AG10803 (cell line): ENCODE measurements at regions not wholly inside any gene's neighbourhood (a gene's known extent, or its start where the extent isn't known, plus 50 kb on each side); places are given as distances from the start of the nearest gene placed in this dataset.

Experiments used
- DNase-seq: peaks from one replicate; pipeline ENCODE4 v3.0.0; 2010; ENCODE audit warnings: low read depth
- H3K4me3 ChIP-seq: 2 replicates; pipeline ENCODE4 v1.5.1; 2011; ENCODE audit warnings: mild to moderate bottlenecking, low read length, control low read depth
- TF ChIP-seq, protein P1 (sequence below): conservative IDR thresholded peaks from 2 replicates; pipeline ENCODE4 v1.5.1; 2011; ENCODE audit warnings: mild to moderate bottlenecking, low read length, control low read depth, inconsistent platforms

DNA sequence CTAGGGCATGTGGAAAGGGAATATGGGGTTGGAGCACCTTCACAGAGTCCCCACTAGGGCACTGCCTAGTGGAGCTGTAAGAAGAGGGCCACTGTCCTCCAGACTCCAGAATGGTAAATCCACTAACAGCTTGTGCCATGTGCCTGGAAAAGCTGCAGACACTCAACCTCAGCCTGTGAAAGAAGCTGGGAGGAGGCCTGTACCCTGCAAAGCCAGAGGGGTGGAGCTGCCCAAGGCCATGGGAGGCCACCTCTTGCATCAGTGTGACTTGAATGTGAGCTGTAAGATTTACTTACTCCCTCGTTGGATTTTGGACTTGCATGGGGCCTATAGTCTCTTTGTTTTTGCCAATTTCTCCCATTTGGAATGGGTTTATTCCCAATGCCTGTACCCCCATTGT is 705.2 kb upstream of the ROBO1 start:
- TF ChIP-seq, protein P1, sequence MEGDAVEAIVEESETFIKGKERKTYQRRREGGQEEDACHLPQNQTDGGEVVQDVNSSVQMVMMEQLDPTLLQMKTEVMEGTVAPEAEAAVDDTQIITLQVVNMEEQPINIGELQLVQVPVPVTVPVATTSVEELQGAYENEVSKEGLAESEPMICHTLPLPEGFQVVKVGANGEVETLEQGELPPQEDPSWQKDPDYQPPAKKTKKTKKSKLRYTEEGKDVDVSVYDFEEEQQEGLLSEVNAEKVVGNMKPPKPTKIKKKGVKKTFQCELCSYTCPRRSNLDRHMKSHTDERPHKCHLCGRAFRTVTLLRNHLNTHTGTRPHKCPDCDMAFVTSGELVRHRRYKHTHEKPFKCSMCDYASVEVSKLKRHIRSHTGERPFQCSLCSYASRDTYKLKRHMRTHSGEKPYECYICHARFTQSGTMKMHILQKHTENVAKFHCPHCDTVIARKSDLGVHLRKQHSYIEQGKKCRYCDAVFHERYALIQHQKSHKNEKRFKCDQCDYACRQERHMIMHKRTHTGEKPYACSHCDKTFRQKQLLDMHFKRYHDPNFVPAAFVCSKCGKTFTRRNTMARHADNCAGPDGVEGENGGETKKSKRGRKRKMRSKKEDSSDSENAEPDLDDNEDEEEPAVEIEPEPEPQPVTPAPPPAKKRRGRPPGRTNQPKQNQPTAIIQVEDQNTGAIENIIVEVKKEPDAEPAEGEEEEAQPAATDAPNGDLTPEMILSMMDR = no peak
- no peak overlapping the region for H3K4me3 ChIP-seq
- no peak for DNase-seq

DNA sequence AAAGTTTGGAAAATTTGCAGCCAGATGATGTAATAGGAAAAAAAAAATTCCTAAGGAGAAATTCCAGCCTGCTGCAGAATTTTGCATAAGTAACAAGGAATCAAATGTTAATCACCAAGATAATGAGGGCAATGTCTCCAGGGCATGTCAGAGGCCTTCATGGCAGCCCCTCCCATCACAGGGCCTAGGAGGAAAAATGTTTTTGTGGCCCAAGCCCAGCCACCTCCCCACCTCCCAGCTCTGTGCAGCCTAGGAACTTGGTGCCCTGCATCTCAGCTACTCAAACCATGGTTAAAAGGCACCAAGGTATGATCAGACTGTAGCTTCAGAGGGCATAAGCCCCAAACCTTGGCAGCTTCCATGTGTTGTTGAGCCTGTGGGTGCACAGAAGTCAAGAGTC is 704.7 kb upstream of the ROBO1 start:
- H3K4me3 ChIP-seq = no peak overlapping the region
- TF ChIP-seq, protein P1 = no peak
- no peak for DNase-seq

DNA sequence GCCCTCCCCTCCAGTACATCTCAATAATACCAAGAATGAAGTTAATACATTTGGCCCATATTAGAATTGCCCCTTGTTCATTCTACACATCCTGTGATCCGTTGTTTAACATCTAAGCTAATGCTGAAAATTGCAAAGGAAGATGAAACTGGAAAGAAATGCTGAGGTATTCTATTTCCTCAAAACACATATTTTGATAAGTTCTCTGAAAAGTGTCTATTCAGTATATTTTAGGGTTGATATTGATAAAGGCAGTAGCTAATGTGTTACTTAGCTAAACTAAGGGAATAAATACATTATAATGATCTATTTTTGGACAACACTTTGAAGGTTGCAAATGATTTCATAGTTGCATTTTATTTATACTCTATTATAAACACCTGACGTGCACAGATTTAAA is 702.6 kb upstream of the ROBO1 start:
- TF ChIP-seq, protein P1 = no peak
- no peak overlapping the region for H3K4me3 ChIP-seq
- DNase-seq = no peak

DNA sequence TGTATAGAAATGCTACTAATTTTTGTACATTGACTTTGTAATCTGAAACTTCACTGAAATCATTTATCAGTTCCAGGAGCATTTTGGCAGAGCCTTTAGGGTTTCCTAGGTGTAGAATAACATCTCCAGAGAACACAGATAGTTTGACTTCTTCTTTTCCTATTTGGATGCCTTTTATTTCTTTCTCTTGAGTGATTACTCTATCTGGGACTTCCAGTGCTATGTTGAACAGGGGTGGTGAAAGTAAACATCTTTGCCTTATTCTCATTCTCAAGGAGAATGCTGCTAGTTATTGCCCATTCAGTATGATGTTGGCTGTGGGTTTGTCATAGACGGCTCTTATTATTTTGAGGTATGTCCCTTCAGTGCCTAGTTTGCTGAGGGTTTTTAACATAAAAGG is 697.9 kb upstream of the ROBO1 start:
- H3K4me3 ChIP-seq = no peak overlapping the region
- TF ChIP-seq, protein P1 = no peak
- no peak for DNase-seq

DNA sequence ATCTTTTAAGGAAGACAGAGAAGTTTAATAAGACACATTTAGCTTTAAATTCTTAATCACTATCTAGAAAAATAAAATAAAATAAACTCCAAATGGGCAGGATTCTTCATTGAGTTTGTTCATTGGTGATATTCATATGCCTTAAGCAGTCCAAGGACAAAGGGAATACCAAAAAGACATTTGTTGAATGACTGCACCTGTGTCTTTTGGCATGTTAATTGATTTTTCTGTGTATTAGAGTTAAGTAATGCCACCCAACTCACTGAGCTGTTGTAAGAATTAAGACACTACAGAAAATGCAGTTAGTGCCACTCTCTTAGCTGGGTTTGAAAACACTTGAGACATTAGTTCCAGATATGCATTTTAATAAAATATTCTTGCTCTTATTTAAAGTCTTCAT is 683.6 kb upstream of the ROBO1 start:
- TF ChIP-seq, protein P1 = no peak
- no peak overlapping the region for H3K4me3 ChIP-seq
- no peak for DNase-seq

DNA sequence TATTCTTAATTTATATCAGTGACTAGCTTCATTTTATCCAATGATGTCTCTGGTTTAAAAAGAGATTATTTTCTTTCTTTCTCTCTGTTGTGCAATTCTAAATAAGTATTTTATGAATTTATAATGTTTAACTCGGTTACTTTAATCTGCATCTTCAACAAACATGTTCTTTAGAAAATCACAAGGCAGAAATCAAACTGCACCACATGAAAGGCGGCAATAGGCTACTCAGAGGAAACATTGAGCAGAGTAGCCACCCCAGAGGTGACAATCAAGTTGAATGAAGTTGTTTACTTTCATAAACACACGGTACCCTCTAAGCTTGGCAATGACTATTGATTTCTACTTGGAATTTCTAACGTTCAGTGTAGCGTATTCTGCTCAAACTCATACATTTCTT is 677.8 kb upstream of the ROBO1 start:
- H3K4me3 ChIP-seq = no peak overlapping the region
- TF ChIP-seq, protein P1 = no peak
- DNase-seq = no peak

DNA sequence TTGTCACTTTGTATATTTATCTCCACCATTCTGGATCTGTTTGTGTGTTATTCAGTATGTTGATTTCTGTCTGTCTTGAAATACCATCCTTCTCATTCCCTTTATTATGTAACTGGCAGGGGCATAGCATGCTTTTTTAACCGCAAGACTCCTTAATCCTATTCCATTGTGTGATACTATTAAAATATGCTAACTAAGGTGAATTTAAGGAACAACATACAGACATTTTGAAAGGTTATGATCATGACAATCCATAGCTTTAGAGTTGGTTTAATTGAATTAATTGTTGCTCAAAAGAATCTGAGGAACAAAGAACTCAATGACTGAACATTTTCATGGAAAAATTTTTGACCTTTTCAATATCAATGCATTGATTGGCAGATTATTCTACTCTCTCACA is 677.3 kb upstream of the ROBO1 start:
- TF ChIP-seq, protein P1 = no peak
- no peak for DNase-seq
- no peak overlapping the region for H3K4me3 ChIP-seq
